Natural killer cell (primary cell): ENCODE measurements at regions not wholly inside any gene's neighbourhood (a gene's known extent, or its start where the extent isn't known, plus 50 kb on each side); places are given as distances from the start of the nearest gene placed in this dataset.

Source experiments
- ATAC-seq, 3 donors: fragments of 150-1000 bp in 2 of 3; fragments of 200-7000 bp in 1 of 3; cut with Tn5 transposase; 1 replicate in 1 of 3; 2 replicates in 2 of 3; pipeline ENCODE4 v1.10.0; 2021; ENCODE audit warnings: mild to moderate bottlenecking in 2 of 3, moderate library complexity in 2 of 3
- DNase-seq, 2 donors: peaks; one replicate each; pipeline versions ENCODE4 v3.0.0 to v3.0.0-alpha.2; 2013 to 2021; ENCODE audit warnings: mixed read lengths in 1 of 2
- H3K27ac ChIP-seq: one replicate; pipeline ENCODE4 v1.5.1; 2013; ENCODE audit warnings: mild to moderate bottlenecking, low read length
- H3K27me3 ChIP-seq: one replicate; pipeline ENCODE4 v1.6.1; 2013; ENCODE audit warnings: low read length; ENCODE audit not compliant: control insufficient read depth, insufficient read depth
- H3K36me3 ChIP-seq: one replicate; pipeline ENCODE4 v1.6.1; 2013; ENCODE audit warnings: low read length; ENCODE audit not compliant: control insufficient read depth, insufficient read depth
- H3K4me1 ChIP-seq: one replicate; pipeline ENCODE4 v1.6.1; 2013; ENCODE audit warnings: low read length; ENCODE audit not compliant: control insufficient read depth, insufficient read depth
- H3K4me3 ChIP-seq: one replicate; pipeline ENCODE4 v1.5.1; 2013; ENCODE audit warnings: low read length
- H3K9me3 ChIP-seq: one replicate; pipeline ENCODE4 v1.6.1; 2013; ENCODE audit warnings: low read length; ENCODE audit not compliant: control insufficient read depth, insufficient read depth
- H3K27ac Mint-ChIP-seq, 2 donors: one replicate each; pipeline ENCODE4 v1.8.0; 2022; ENCODE audit warnings: mild to moderate bottlenecking in 2 of 2, mixed read lengths in 2 of 2, moderate library complexity in 1 of 2
- H3K27me3 Mint-ChIP-seq, 2 donors: one replicate each; pipeline ENCODE4 v1.8.0; 2022; ENCODE audit warnings: low read depth in 2 of 2, mixed read lengths in 2 of 2
- H3K36me3 Mint-ChIP-seq: one replicate; pipeline ENCODE4 v1.8.0; 2022; ENCODE audit warnings: mixed read lengths
- H3K4me1 Mint-ChIP-seq, 2 donors: one replicate each; pipeline ENCODE4 v1.8.0; 2022; ENCODE audit warnings: mixed read lengths in 2 of 2
- H3K4me3 Mint-ChIP-seq: one replicate; pipeline ENCODE4 v1.8.0; 2022; ENCODE audit warnings: mild to moderate bottlenecking, moderate library complexity, mixed read lengths
- H3K9me3 Mint-ChIP-seq, 2 donors: one replicate each; pipeline ENCODE4 v1.8.0; 2022; ENCODE audit warnings: mixed read lengths in 2 of 2
- WGBS: methylation state at CpG from one replicate; pipeline ENCODE4 v1.1.7; 2013; ENCODE audit warnings: missing lambda C conversion rate; ENCODE audit not compliant: insufficient coverage; 5-methylcytosine and 5-hydroxymethylcytosine counted together
- intact Hi-C: fragments of 100-400 bp; cut with micrococcal nuclease; formaldehyde crosslinking; loops from one replicate; pipeline ENCODE4 v1.14.2; 2022
- TF ChIP-seq, protein P1 (sequence below): fragments of 200-600 bp; IDR thresholded peaks from one replicate; pipeline ENCODE4 v1.8.0; 2022; ENCODE audit warnings: antibody characterized with exemption

DNA sequence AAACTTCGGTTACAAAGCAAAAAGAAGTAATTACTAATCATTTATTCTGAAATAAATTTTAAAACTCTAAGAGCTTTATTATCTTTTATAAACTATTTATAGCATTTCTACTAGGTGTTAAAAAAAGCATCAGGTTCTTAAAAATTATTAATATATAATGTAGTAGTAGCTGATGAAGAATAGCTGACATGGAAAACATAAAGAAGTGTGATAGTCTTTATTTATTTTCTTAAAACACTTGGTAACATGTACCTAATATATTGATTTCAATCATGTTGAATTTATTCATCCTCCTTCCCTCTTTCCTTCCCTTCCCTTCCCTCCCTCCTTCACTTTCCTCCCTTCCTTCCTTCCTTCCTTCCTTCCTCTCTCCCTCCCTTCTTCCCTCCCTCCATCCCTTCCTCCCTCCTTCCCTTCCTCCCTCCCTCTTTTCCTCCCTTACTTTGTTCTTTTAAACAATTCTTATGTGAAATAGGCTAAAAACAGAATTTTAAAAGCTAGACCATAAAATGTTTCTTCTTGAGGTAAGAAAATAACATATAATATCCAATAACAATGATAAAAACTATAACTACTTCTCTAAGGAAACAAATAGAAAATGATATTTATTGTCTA lies 913.9 kb upstream of the MAP3K7 start:
- no CpG with 5 or more reads among the region's 1 CpG for WGBS
- no peak overlapping the region for H3K4me3 ChIP-seq
- H3K27me3 Mint-ChIP-seq: no peaks in the 10 kb centered on the region
- TF ChIP-seq, protein P1, sequence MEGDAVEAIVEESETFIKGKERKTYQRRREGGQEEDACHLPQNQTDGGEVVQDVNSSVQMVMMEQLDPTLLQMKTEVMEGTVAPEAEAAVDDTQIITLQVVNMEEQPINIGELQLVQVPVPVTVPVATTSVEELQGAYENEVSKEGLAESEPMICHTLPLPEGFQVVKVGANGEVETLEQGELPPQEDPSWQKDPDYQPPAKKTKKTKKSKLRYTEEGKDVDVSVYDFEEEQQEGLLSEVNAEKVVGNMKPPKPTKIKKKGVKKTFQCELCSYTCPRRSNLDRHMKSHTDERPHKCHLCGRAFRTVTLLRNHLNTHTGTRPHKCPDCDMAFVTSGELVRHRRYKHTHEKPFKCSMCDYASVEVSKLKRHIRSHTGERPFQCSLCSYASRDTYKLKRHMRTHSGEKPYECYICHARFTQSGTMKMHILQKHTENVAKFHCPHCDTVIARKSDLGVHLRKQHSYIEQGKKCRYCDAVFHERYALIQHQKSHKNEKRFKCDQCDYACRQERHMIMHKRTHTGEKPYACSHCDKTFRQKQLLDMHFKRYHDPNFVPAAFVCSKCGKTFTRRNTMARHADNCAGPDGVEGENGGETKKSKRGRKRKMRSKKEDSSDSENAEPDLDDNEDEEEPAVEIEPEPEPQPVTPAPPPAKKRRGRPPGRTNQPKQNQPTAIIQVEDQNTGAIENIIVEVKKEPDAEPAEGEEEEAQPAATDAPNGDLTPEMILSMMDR: no peak
- H3K4me1 ChIP-seq: no peaks in the 10 kb centered on the region
- H3K4me1 Mint-ChIP-seq: no peaks in the 10 kb centered on the region
- H3K9me3 Mint-ChIP-seq: peaks cover 5 to 12% of the 10 kb centered on the region in 2 donors
- no peak for DNase-seq
- H3K4me3 Mint-ChIP-seq: no peak overlapping the region
- intact Hi-C loops: no loop called here
- no peak for ATAC-seq
- no peaks in the 10 kb centered on the region for H3K36me3 ChIP-seq
- no peak overlapping the region for H3K27ac Mint-ChIP-seq
- H3K9me3 ChIP-seq: no peaks in the 10 kb centered on the region
- no peaks in the 10 kb centered on the region for H3K36me3 Mint-ChIP-seq
- no peaks in the 10 kb centered on the region for H3K27me3 ChIP-seq
- H3K27ac ChIP-seq: no peak overlapping the region

DNA sequence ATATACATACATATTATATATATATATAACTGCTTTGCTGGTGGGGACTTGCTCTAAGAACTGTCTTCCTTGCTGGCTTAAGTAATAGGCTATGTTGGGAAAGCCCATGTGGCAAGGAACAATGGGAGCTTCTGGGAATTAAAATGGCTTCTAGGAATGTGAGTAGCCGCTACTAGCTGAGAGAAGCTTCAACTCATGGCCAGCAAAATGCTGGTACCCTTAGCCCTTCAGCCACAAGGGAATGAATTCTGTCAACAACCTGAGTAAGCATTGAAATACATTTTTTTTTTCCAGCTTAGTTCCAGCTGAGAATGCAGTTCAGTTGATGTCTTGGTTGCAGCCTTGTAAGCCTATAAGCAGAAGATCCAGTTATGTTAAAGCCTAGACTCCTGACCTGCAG lies 911.7 kb upstream of the MAP3K7 start:
- H3K27ac Mint-ChIP-seq: no peak overlapping the region
- no peak overlapping the region for H3K27ac ChIP-seq
- H3K4me1 Mint-ChIP-seq: no peaks in the 10 kb centered on the region
- peaks cover 2 to 10% of the 10 kb centered on the region in 2 donors for H3K9me3 Mint-ChIP-seq
- H3K27me3 ChIP-seq: no peaks in the 10 kb centered on the region
- TF ChIP-seq, protein P1: no peak
- no peaks in the 10 kb centered on the region for H3K27me3 Mint-ChIP-seq
- no peaks in the 10 kb centered on the region for H3K36me3 ChIP-seq
- no peak overlapping the region for H3K4me3 Mint-ChIP-seq
- no peaks in the 10 kb centered on the region for H3K9me3 ChIP-seq
- H3K4me3 ChIP-seq: no peak overlapping the region
- no peak for ATAC-seq
- no peak for DNase-seq
- no peaks in the 10 kb centered on the region for H3K36me3 Mint-ChIP-seq
- intact Hi-C loops: no loop called here
- H3K4me1 ChIP-seq: no peaks in the 10 kb centered on the region
- WGBS: 77% methylated on average over 1 of the region's 1 CpG

DNA sequence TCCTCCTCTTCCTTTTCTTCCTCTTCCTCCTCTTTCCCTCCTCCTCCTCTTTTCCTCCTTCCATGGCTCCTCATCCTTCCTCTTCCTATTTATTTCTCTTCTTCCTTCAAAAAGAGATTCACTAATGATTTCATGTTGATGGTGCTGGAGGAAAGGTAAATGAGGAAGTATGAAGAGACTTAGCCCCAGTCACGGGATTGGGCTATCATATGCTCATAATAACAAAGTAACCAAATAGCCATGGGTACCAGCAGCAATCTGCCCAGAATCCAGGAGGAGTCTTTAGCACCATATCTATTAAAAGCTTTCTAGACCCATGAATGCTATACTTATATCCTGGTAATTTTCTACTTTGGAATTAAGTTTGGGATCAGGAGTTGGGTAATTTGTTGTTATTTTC lies 910.9 kb upstream of the MAP3K7 start:
- no peak for DNase-seq
- no peaks in the 10 kb centered on the region for H3K27me3 ChIP-seq
- intact Hi-C loops: no loop called here
- H3K9me3 ChIP-seq: no peaks in the 10 kb centered on the region
- no peak for ATAC-seq
- no peak overlapping the region for H3K4me3 ChIP-seq
- no peaks in the 10 kb centered on the region for H3K4me1 Mint-ChIP-seq
- H3K4me3 Mint-ChIP-seq: no peak overlapping the region
- H3K27ac ChIP-seq: no peak overlapping the region
- H3K9me3 Mint-ChIP-seq: peaks cover 5 to 10% of the 10 kb centered on the region in 2 donors
- no peaks in the 10 kb centered on the region for H3K4me1 ChIP-seq
- WGBS: 33% methylated on average over 1 of the region's 1 CpG
- H3K36me3 Mint-ChIP-seq: no peaks in the 10 kb centered on the region
- H3K27me3 Mint-ChIP-seq: no peaks in the 10 kb centered on the region
- no peak overlapping the region for H3K27ac Mint-ChIP-seq
- no peaks in the 10 kb centered on the region for H3K36me3 ChIP-seq
- TF ChIP-seq, protein P1: no peak

DNA sequence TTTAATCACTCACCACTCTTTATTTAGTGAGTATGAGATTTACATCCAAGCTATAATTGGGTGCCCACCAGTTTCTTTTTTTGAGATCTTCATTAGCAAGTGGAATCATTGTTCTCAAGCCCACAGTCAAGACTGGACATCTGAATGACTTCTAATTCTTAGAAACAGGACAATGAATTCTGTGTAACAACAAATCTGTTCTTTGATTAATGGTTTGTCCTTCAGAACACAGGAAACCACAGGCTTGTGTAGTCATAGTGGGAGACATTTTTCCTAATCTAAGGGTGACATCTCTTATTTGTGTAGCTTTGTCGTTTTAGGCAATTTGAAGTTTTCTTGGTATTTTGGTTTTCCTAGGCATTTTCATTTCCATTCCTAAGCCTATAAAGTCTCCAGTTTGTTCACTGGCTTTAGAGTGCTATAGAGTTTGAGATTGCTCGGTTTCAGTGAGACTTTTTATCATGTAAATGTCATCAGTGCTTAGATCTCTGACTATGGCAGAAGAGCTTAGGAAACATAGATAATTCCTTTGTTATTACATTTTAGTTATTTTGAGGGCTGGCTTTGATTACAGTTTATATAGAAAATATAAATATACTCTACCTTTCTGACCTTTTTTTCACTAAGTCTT lies 903.9 kb upstream of the MAP3K7 start:
- no peaks in the 10 kb centered on the region for H3K4me1 Mint-ChIP-seq
- H3K9me3 Mint-ChIP-seq: peaks cover under 1 to 5% of the 10 kb centered on the region in 2 donors
- 19% methylated on average over 2 of the region's 2 CpGs for WGBS
- no peaks in the 10 kb centered on the region for H3K27me3 Mint-ChIP-seq
- Histone ChIP-seq H3K4me1 (no peaks in the 10 kb centered on the region), H3K36me3 (no peaks in the 10 kb centered on the region), H3K9me3 (no peaks in the 10 kb centered on the region), H3K27me3 (no peaks in the 10 kb centered on the region), H3K4me3 (no peak overlapping the region), H3K27ac (no peak overlapping the region)
- no peak overlapping the region for H3K4me3 Mint-ChIP-seq
- TF ChIP-seq, protein P1: no peak
- ATAC-seq (no peak), DNase-seq (no peak)
- intact Hi-C loops: no loop called here
- no peaks in the 10 kb centered on the region for H3K36me3 Mint-ChIP-seq
- H3K27ac Mint-ChIP-seq: no peak overlapping the region
